Panc1 (cell line): ENCODE measurements at regions not wholly inside any gene's neighbourhood (a gene's known extent, or its start where the extent isn't known, plus 50 kb on each side); places are given as distances from the start of the nearest gene placed in this dataset.

ENCODE experiments used
- POLR2AphosphoS5 ChIP-seq: IDR thresholded peaks from 2 replicates; pipeline ENCODE4 v1.6.1; 2012; ENCODE audit warnings: mild to moderate bottlenecking, low read depth, low read length, moderate library complexity
- TF ChIP-seq, protein P1 (sequence below): fragments of 450-650 bp; IDR thresholded peaks from 2 replicates; pipeline ENCODE4 v1.5.1; 2017; ENCODE audit warnings: mild to moderate bottlenecking

- TF ChIP-seq POLR2AphosphoS5 = no peak
- TF ChIP-seq, protein P1, sequence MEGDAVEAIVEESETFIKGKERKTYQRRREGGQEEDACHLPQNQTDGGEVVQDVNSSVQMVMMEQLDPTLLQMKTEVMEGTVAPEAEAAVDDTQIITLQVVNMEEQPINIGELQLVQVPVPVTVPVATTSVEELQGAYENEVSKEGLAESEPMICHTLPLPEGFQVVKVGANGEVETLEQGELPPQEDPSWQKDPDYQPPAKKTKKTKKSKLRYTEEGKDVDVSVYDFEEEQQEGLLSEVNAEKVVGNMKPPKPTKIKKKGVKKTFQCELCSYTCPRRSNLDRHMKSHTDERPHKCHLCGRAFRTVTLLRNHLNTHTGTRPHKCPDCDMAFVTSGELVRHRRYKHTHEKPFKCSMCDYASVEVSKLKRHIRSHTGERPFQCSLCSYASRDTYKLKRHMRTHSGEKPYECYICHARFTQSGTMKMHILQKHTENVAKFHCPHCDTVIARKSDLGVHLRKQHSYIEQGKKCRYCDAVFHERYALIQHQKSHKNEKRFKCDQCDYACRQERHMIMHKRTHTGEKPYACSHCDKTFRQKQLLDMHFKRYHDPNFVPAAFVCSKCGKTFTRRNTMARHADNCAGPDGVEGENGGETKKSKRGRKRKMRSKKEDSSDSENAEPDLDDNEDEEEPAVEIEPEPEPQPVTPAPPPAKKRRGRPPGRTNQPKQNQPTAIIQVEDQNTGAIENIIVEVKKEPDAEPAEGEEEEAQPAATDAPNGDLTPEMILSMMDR = no peak
Measured at GRCh38 chr3:17823036-17823435, 80.6 kb upstream of the TBC1D5 start.
